WTC11 (cell line): ENCODE measurements at regions not wholly inside any gene's neighbourhood (a gene's known extent, or its start where the extent isn't known, plus 50 kb on each side); places are given as distances from the start of the nearest gene placed in this dataset.

Experiments used
- ATAC-seq: fragments of 200-7000 bp; cut with Tn5 transposase; 2 replicates; pipeline ENCODE4 v1.10.0; 2021; ENCODE audit warnings: mild to moderate bottlenecking, moderate library complexity
- CTCF ChIA-PET: fragments of 300-600 bp; sonication (Branson Sonifier 250); formaldehyde crosslinking; loops from one replicate; lab custom pipeline; 2021; ENCODE audit warnings: antibody characterized with exemption; lab: Charles Lee
- POLR2A ChIA-PET: fragments of 350-600 bp; sonication (Branson Sonifier 250); formaldehyde crosslinking; loops from one replicate; lab custom pipeline; 2021; ENCODE audit warnings: antibody characterized with exemption; lab: Charles Lee
- DNase-seq: peaks from one replicate; pipeline ENCODE4 v3.0.0; 2021; ENCODE audit warnings: low spot score
- H3K27ac Mint-ChIP-seq: 2 replicates; pipeline ENCODE4 v1.8.0; 2021; ENCODE audit warnings: mixed read lengths
- H3K27me3 Mint-ChIP-seq: 2 replicates; pipeline ENCODE4 v1.8.0; 2021; ENCODE audit warnings: low read depth, mild to moderate bottlenecking, moderate library complexity, mixed read lengths
- H3K36me3 Mint-ChIP-seq: 2 replicates; pipeline ENCODE4 v1.8.0; 2021; ENCODE audit warnings: mixed read lengths
- H3K4me1 Mint-ChIP-seq: 2 replicates; pipeline ENCODE4 v1.8.0; 2022; ENCODE audit warnings: mixed read lengths
- H3K4me3 Mint-ChIP-seq: 2 replicates; pipeline ENCODE4 v1.8.0; 2021; ENCODE audit warnings: mild to moderate bottlenecking, moderate library complexity, mixed read lengths
- H3K9me3 Mint-ChIP-seq: 2 replicates; pipeline ENCODE4 v1.8.0; 2021; ENCODE audit warnings: mixed read lengths
- CDX4 ChIP-seq: fragments of 250-450 bp; sonication (Bioruptor Pico); IDR thresholded peaks from 2 replicates; pipeline ENCODE4 v1.9.0; 2021; ENCODE audit warnings: moderate library complexity, mild to moderate bottlenecking, inconsistent platforms, borderline replicate concordance
- CREB1 ChIP-seq: sonication (generic); formaldehyde crosslinking; IDR thresholded peaks from 2 replicates; pipeline ENCODE4 v1.8.0; 2023; ENCODE audit warnings: mild to moderate bottlenecking, missing genetic modification reagents
- CREM ChIP-seq: sonication (generic); formaldehyde crosslinking; IDR thresholded peaks from 2 replicates; pipeline ENCODE4 v1.8.1; 2022; ENCODE audit warnings: mild to moderate bottlenecking, missing genetic modification reagents, moderate library complexity
- CTCF ChIP-seq: fragments of 200-600 bp; IDR thresholded peaks from 2 replicates; pipeline ENCODE4 v1.8.0; 2022; ENCODE audit warnings: antibody characterized with exemption
- E2F4 ChIP-seq: sonication (generic); formaldehyde crosslinking; IDR thresholded peaks from 2 replicates; pipeline ENCODE4 v1.8.1; 2022; ENCODE audit warnings: low read depth, mild to moderate bottlenecking, moderate library complexity, missing genetic modification reagents, borderline replicate concordance
- GRHL2 ChIP-seq: fragments of 250-450 bp; sonication (Bioruptor Pico); IDR thresholded peaks from 2 replicates; pipeline ENCODE4 v1.8.0; 2022; ENCODE audit warnings: mild to moderate bottlenecking, moderate library complexity; ENCODE audit not compliant: insufficient replicate concordance, severe bottlenecking
- HMGA2 ChIP-seq: fragments of 250-450 bp; sonication (Bioruptor Pico); IDR thresholded peaks from 2 replicates; pipeline ENCODE4 v1.4.0; 2021; ENCODE audit warnings: mild to moderate bottlenecking, moderate library complexity
- JAZF1 ChIP-seq: fragments of 250-450 bp; sonication (Bioruptor Pico); IDR thresholded peaks from 2 replicates; pipeline ENCODE4 v1.9.0; 2021; ENCODE audit warnings: moderate library complexity, mild to moderate bottlenecking, inconsistent platforms
- JUN ChIP-seq: sonication (generic); formaldehyde crosslinking; IDR thresholded peaks from 2 replicates; pipeline ENCODE4 v1.8.0; 2023; ENCODE audit warnings: mild to moderate bottlenecking, missing genetic modification reagents
- NFE2L1 ChIP-seq: sonication (generic); formaldehyde crosslinking; IDR thresholded peaks from 2 replicates; pipeline ENCODE4 v1.8.1; 2023; ENCODE audit warnings: missing genetic modification reagents
- OVOL2 ChIP-seq: fragments of 250-450 bp; sonication (Bioruptor Pico); IDR thresholded peaks from 2 replicates; pipeline ENCODE4 v1.9.0; 2021; ENCODE audit warnings: mild to moderate bottlenecking, borderline replicate concordance
- RELA ChIP-seq: sonication (generic); formaldehyde crosslinking; IDR thresholded peaks from 2 replicates; pipeline ENCODE4 v1.8.1; 2022; ENCODE audit warnings: missing genetic modification reagents, mild to moderate bottlenecking, borderline replicate concordance
- TCF7 ChIP-seq: sonication (generic); formaldehyde crosslinking; IDR thresholded peaks from 2 replicates; pipeline ENCODE4 v1.8.0; 2022; ENCODE audit warnings: mild to moderate bottlenecking, low read depth, missing genetic modification reagents, moderate library complexity
- ZNF232 ChIP-seq: sonication (generic); formaldehyde crosslinking; IDR thresholded peaks from 2 replicates; pipeline ENCODE4 v1.8.0; 2022; ENCODE audit warnings: mild to moderate bottlenecking, missing genetic modification reagents
- ZNF425 ChIP-seq: fragments of 250-450 bp; sonication (Bioruptor Pico); conservative IDR thresholded peaks from 2 replicates; pipeline ENCODE4 v1.9.0; 2021; ENCODE audit warnings: mild to moderate bottlenecking
- TF ChIP-seq, protein P1 (sequence below): sonication (generic); formaldehyde crosslinking; IDR thresholded peaks from 2 replicates; pipeline ENCODE4 v1.8.1; 2023; ENCODE audit warnings: mild to moderate bottlenecking, missing genetic modification reagents
- TF ChIP-seq, protein P2 (sequence below): sonication (generic); formaldehyde crosslinking; IDR thresholded peaks from 2 replicates; pipeline ENCODE4 v1.8.0; 2023; ENCODE audit warnings: missing genetic modification reagents, mild to moderate bottlenecking, borderline replicate concordance
- TF ChIP-seq, protein P3 (sequence below): sonication (generic); formaldehyde crosslinking; IDR thresholded peaks from 2 replicates; pipeline ENCODE4 v1.8.1; 2023; ENCODE audit warnings: mild to moderate bottlenecking, missing genetic modification reagents

- TF ChIP-seq, protein P1, sequence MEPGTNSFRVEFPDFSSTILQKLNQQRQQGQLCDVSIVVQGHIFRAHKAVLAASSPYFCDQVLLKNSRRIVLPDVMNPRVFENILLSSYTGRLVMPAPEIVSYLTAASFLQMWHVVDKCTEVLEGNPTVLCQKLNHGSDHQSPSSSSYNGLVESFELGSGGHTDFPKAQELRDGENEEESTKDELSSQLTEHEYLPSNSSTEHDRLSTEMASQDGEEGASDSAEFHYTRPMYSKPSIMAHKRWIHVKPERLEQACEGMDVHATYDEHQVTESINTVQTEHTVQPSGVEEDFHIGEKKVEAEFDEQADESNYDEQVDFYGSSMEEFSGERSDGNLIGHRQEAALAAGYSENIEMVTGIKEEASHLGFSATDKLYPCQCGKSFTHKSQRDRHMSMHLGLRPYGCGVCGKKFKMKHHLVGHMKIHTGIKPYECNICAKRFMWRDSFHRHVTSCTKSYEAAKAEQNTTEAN (CRISPR knock-in tag) = no peak
- TF ChIP-seq, protein P2, sequence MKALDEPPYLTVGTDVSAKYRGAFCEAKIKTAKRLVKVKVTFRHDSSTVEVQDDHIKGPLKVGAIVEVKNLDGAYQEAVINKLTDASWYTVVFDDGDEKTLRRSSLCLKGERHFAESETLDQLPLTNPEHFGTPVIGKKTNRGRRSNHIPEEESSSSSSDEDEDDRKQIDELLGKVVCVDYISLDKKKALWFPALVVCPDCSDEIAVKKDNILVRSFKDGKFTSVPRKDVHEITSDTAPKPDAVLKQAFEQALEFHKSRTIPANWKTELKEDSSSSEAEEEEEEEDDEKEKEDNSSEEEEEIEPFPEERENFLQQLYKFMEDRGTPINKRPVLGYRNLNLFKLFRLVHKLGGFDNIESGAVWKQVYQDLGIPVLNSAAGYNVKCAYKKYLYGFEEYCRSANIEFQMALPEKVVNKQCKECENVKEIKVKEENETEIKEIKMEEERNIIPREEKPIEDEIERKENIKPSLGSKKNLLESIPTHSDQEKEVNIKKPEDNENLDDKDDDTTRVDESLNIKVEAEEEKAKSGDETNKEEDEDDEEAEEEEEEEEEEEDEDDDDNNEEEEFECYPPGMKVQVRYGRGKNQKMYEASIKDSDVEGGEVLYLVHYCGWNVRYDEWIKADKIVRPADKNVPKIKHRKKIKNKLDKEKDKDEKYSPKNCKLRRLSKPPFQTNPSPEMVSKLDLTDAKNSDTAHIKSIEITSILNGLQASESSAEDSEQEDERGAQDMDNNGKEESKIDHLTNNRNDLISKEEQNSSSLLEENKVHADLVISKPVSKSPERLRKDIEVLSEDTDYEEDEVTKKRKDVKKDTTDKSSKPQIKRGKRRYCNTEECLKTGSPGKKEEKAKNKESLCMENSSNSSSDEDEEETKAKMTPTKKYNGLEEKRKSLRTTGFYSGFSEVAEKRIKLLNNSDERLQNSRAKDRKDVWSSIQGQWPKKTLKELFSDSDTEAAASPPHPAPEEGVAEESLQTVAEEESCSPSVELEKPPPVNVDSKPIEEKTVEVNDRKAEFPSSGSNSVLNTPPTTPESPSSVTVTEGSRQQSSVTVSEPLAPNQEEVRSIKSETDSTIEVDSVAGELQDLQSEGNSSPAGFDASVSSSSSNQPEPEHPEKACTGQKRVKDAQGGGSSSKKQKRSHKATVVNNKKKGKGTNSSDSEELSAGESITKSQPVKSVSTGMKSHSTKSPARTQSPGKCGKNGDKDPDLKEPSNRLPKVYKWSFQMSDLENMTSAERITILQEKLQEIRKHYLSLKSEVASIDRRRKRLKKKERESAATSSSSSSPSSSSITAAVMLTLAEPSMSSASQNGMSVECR (CRISPR knock-in tag) = no peak
- TF ChIP-seq RELA (CRISPR knock-in tag) = no peak
- TF ChIP-seq, protein P3, sequence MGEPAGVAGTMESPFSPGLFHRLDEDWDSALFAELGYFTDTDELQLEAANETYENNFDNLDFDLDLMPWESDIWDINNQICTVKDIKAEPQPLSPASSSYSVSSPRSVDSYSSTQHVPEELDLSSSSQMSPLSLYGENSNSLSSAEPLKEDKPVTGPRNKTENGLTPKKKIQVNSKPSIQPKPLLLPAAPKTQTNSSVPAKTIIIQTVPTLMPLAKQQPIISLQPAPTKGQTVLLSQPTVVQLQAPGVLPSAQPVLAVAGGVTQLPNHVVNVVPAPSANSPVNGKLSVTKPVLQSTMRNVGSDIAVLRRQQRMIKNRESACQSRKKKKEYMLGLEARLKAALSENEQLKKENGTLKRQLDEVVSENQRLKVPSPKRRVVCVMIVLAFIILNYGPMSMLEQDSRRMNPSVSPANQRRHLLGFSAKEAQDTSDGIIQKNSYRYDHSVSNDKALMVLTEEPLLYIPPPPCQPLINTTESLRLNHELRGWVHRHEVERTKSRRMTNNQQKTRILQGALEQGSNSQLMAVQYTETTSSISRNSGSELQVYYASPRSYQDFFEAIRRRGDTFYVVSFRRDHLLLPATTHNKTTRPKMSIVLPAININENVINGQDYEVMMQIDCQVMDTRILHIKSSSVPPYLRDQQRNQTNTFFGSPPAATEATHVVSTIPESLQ (CRISPR knock-in tag) = no peak
Measured at GRCh38 chr3:76615719-76616118, 424.2 kb upstream of the ROBO2 start (continued).

DNA sequence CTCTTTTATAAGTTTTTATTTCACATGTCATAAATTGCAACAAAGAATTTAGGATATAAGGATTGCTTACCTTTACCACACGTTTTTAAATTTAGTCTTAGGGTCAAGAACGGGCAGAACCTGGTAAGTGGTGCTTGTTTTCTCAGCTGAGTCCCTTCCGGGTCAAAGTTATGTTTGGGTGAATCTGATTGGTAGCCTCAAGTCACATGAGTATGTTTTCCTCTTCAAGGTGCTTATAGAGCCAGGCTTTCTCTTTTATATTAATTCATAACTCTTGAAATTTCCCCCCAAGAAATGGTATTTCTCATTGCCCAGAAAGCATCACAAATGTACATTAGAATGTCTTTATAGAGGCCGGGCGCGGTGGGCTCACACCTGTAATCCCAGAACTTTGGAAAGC is 415.7 kb upstream of the ROBO2 start:
- H3K9me3 Mint-ChIP-seq = peaks cover 8% of the 10 kb centered on the region
- no peak overlapping the region for H3K4me3 Mint-ChIP-seq
- no peak for ATAC-seq
- no peak for DNase-seq
- H3K27ac Mint-ChIP-seq = no peak overlapping the region
- H3K4me1 Mint-ChIP-seq = no peaks in the 10 kb centered on the region
- no peaks in the 10 kb centered on the region for H3K36me3 Mint-ChIP-seq
- ChIA-PET CTCF (no interaction called here), POLR2A (no interaction called here)
- no peaks in the 10 kb centered on the region for H3K27me3 Mint-ChIP-seq
- TF ChIP-seq CDX4 (no peak), ZNF232 (CRISPR knock-in tag) (no peak), HMGA2 (CRISPR knock-in tag) (no peak), GRHL2 (CRISPR knock-in tag) (no peak), JAZF1 (no peak), CREB1 (no peak), JUN (no peak), CTCF (no peak), E2F4 (CRISPR knock-in tag) (no peak), NFE2L1 (no peak), TCF7 (CRISPR knock-in tag) (no peak), OVOL2 (CRISPR knock-in tag) (no peak), ZNF425 (CRISPR knock-in tag) (no peak), CREM (no peak), RELA (CRISPR knock-in tag) (no peak)
